LoVo (cell line): ENCODE measurements at regions not wholly inside any gene's neighbourhood (a gene's known extent, or its start where the extent isn't known, plus 50 kb on each side); places are given as distances from the start of the nearest gene placed in this dataset.
"Not testable (repeated sequence)": the region's sequence is repeated elsewhere in the genome, so short reads cannot be mapped to it uniquely, and the experiment has no call there.

Experiments used
- DNase-seq: peaks from one replicate; pipeline ENCODE4 v3.0.0-alpha.2; 2016; ENCODE audit warnings: low spot score

GRCh38 chr2:14752295-14752694 is 119.8 kb downstream of the LRATD1 start:
- no peak for DNase-seq

DNA sequence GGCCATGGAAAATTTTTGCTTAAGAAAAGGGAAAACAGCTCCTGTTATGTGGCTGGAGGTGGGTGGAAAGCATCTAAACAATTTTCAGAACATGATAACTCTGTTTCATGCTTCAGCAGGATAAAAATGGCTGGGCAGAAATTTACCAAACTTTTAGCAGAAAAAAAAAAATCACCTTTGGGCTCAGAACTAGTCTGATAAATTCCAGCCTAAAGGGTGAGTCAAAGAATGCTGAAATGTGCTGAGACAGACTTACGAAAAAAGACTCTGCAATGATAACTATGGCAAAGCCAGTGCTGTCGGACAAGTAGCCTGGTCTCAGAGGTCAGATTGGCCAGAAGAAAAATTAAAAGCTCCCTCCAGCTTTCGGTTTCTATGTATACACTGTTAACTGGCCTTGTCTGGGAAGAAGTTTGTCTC is 123.6 kb downstream of the LRATD1 start:
- no peak for DNase-seq

DNA sequence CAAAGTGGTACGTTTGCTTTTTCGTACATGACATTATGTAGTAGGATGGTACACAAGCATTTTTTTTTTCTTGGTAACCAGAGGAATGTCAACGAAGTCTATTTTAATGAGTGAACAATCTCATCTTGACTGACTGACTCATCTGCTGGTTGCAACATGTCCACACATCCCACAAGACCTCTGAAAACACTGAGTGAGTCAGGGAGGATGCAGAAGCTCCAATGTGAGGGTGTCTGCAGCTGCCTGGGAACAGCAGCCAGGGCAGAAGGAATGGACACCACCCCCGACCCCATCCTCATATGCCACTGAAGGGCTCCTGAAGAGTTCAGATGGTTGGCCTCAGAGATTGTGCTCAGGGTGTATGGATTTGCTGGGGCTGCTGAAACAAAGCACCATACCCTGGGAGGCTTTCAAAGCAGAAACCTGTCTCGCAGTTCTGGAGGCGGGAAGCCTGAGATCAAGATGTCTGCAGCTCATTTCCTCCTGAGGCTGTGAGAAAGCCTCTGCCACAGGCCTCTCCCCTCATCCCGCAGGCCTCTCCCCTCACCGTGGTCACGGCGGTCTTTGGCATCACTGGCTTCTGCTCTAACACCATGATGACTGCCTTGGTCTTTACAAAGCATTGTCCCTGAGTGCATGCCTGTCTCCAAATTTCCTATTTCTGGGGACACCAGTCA is 124.6 kb downstream of the LRATD1 start:
- DNase-seq, result peak; percentile 13

DNA sequence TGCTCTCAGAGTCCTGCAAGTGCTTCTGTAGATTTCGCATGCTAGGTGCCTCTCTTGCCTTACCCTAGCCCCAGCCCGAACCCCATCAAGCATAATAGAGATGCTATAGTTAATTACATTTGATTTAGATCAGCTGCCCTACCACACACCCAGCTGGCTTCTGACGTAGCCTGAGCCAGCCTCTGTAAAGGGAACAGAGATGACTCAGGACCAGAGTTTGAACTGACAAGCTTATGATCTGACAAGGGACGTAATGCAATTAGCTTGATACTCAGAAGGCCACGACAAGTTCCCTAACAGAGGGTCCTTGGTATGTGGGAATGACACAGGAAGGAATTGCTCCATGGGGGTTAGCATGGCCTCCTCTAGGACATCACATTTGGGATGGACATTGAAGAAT is 126.6 kb downstream of the LRATD1 start:
- DNase-seq, result no peak

GRCh38 chr2:14760169-14760568 is 127.7 kb downstream of the LRATD1 start:
- no peak for DNase-seq

DNA sequence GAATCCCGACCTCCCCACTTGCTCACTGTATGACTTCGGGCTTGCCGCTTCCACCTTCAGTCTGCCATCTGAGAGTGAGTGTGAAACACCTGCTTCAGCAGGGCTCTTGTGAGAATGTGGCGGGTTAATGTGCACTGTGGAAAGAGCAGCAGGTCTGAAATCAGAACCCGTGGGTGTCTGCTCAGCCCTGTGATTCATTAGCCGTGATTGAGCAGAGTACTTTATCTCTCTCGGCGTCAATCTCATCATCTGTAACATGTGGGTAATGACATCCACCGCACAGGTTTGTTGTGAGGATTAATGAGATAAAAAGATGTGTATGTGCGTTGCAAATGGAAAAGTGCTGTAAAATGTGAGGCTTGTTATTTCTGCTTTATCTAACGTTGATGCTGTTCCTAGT is 128.6 kb downstream of the LRATD1 start:
- no peak for DNase-seq

GRCh38 chr2:14773696-14774095 is 141.2 kb downstream of the LRATD1 start:
- DNase-seq, result no peak

DNA sequence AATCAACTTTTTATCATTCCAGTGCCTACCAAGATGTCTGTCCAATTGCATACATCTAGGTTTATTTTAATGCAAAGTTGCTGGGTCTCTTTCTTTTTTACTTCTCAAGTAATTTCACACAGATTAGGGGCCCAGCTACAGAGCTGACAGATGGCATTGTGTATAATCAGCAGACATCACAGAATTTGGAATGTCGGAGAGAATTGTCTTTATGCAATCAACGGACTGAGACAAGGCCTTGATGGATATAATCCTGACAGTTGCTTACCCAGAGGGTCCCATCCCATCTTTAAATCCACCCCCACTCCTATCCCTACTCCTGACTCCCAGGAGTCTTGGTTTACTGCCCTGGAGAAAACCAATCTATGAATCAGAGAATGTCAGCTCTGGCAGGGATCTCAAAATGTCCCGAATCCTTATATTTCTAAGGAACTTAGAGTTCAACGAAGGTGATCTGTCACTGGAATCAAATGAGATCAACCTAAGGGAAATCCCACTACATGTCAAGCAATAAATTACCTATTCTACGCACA is 142.0 kb downstream of the LRATD1 start:
- DNase-seq, result no peak

DNA sequence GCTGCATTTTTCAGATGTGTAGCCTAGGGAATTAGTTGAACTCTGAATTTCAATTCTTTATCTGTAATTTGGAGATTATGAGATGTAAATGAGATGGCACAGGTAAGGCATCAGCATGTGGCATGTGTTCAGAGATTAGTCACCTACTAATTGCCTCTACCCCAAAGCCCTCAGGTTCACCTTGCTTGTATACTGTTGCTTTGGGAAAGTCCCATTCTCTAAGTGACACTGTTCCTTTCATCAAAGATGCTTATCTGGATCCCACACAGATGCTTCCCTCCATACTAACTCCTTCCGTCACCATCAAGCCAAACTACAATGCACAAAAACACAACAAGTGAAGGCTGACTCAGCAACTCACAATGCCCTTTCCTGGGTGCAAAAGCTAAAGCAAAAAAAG is 143.7 kb downstream of the LRATD1 start:
- no peak for DNase-seq

DNA sequence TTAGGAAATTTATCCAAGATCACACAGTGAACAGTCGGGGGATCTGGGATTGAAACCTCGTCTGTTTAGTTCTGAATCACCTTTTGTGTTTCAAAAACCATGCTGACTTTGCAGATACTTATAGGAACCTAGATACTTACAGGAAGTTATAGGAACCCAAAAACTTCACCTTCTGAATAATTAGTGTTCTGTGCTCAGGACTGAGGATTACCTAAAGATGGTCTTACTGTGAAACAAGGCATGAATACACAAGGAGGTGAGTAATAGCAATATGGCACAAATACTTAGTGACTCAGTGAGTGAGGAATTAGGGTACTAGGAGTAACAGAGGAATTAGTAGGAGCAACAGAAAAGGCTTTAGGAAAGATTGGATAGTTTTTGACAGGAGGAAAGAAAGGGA is 145.5 kb downstream of the LRATD1 start:
- DNase-seq, result no peak

GRCh38 chr2:14779252-14779651 is 146.7 kb downstream of the LRATD1 start:
- DNase-seq, result no peak

DNA sequence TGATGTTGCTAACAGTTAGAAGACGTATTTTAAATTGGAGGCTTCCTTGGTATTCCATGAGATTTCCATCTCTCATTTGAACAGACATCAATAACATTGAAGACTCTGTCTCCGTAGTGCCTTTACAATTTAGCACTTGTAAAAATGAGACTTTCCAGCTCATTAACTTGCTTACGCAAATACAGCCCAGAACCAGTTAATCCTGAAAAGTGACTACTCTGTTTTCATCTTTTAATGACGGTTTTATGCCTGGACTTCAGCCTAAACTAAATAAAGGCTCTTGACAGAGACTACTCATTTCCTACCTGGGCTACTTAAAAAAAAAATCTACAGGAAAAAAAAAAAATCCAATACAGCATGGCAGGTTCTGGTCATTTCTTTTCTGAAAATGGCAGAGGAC is 148.6 kb downstream of the LRATD1 start:
- DNase-seq, result peak; percentile 49

GRCh38 chr2:14788814-14789213 is 156.3 kb downstream of the LRATD1 start:
- DNase-seq, result not testable (repeated sequence)

GRCh38 chr2:14790041-14790640 is 157.6 kb downstream of the LRATD1 start:
- DNase-seq, result no peak

DNA sequence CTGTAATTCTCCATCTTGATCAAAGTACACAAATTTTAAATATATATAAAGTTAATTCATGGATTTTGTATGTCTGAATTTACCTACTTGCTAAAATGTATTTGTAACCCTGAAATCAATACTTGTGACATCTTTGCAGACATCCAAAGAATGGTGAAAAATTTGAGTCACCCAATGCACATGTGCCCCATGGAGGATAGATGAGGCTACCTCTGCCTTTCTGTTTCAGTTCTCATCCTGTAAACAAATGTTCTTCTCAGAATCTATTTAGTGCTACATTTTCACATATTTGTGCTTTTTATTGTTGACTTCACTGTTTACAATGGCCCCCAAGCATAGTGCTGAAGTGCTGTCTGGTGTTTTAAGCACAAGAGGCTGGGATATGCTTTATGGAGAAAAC is 171.5 kb downstream of the LRATD1 start:
- no peak for DNase-seq

DNA sequence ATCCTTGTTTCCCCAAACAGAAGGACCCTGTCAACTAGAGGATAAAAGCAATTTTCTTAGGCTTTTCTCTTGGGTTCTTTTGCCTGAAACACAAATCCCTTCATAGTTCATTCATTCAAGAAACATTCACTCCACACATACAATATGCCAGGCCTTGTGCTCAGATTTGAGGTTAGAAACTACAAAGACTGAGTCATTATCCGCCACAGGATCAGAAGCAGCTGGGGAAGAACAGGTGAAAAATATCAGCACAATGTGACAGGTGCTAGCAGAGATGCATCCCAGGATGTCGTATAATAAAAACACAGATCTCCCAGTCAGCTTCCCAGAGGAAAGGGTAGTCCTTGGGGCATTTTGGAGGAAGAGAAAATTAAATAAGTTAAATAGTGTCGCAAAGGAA is 172.4 kb downstream of the LRATD1 start:
- DNase-seq, result no peak

DNA sequence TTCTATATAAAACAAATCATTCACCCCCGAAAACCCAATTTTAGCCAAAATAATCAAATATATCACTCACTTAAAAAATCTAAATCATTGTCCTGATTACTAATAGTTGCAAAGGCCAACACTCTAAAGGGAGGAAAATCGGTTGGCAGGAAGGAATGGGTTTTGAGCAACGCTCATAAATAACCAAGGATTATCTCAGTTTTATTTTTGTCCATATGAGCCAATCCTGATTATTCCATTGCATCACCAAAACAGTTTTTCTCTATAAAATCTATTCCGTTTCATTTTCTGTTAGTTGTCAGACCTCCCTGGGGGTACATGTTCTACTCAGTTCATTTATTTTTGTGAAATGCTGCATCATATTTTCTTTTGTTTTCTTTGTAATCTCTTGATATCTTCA is 174.1 kb downstream of the LRATD1 start:
- no peak for DNase-seq

- DNase-seq, result no peak
Measured at GRCh38 chr2:14815201-14815600, 182.7 kb downstream of the LRATD1 start.

DNA sequence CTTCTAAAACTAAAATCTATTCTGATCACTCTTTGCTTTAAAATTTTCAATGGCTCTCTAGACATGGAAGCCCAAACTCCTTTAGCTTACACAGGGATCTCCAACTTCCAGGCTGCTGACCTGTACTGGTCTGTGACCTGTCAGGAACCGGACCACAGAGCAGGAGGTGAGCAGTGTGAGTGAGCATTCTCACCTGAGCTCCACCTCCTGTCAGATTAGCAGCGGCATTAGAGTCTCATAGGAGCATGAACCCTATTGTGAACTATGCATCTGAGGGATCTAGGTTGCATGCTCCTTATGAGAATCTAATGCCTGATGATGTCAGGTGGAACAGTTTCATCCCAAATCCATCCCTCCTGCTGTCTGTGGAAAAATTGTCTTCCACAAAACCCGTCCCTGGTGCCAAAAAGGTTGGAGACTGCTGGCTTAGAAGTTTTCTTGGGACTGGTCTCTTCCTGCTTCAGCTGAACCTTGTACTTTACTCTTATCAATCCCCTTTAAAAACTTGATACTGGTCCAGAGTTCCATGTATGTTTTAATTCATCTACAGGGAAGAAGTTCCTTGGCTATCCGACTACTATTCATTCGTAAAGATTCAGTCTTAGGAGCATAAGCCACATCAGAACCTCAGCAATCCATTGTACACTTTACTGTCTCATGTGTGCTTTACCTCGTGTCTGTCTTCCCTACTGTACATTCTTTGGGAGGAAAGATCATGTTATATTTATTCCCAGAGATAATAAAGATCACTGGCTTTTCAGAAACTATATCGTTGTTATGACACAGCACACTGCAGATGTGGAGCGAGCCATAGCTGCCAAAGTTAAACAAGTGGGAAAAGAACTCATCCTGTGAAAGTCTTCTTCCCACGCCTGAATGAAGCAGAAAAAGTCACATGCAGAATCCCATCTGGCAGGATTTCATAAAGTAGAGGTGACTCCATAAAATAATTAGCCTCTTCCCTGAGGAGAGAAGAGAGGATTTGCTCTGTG is 183.8 kb downstream of the LRATD1 start:
- DNase-seq, result no peak

- DNase-seq, result no peak
Measured at GRCh38 chr2:14817848-14818247, 185.3 kb downstream of the LRATD1 start.

DNA sequence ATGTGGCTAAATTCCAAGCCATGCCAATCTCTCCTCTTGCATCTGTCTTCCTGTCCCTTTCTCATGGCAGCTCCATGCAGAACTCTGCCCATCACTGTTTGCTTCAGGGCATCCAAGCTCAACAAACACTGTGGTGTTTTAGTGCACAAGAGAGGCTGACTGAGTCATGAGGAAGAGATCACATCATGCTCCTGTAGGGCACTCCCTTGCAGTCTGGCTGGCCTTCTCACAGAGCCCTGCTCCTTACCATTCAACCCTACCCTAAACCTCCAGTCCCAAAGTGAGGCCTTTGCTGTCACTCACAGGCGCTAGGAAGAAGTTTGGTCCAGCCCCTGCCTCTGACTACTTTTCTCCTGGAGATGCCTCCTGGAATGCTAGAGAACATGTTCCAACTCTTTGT is 194.0 kb downstream of the LRATD1 start:
- DNase-seq, result no peak

- DNase-seq, result no peak
Measured at GRCh38 chr2:14827226-14828023, 194.9 kb downstream of the LRATD1 start.
